Esophagus (tissue), 2 donors: ENCODE measurements at regions not wholly inside any gene's neighbourhood (a gene's known extent, or its start where the extent isn't known, plus 50 kb on each side); places are given as distances from the start of the nearest gene placed in this dataset.

Experiments used
- H3K27ac ChIP-seq, 2 donors: one replicate each; pipeline ENCODE4 v1.5.1; 2013; ENCODE audit warnings: low read depth in 2 of 2, mild to moderate bottlenecking in 2 of 2, inconsistent platforms in 1 of 2, low read length in 1 of 2, moderate library complexity in 1 of 2
- H3K27me3 ChIP-seq, 2 donors: one replicate each; pipeline ENCODE4 v1.6.1; 2013; ENCODE audit warnings: low read length in 2 of 2, control low read depth in 1 of 2, mild to moderate bottlenecking in 1 of 2; ENCODE audit not compliant: insufficient read depth in 2 of 2, control insufficient read depth in 1 of 2
- H3K36me3 ChIP-seq, 2 donors: one replicate each; pipeline ENCODE4 v1.6.1; 2013; ENCODE audit warnings: low read length in 1 of 2; ENCODE audit not compliant: control insufficient read depth in 2 of 2, insufficient read depth in 2 of 2
- H3K4me1 ChIP-seq, 2 donors: one replicate each; pipeline ENCODE4 v1.6.1; 2013; ENCODE audit warnings: low read length in 1 of 2; ENCODE audit not compliant: control insufficient read depth in 2 of 2, insufficient read depth in 2 of 2
- H3K4me3 ChIP-seq, 2 donors: one replicate each; pipeline ENCODE4 v1.5.1; 2013; ENCODE audit warnings: low read length in 2 of 2, mild to moderate bottlenecking in 2 of 2, low read depth in 1 of 2, moderate library complexity in 1 of 2
- H3K9me3 ChIP-seq, 2 donors: one replicate each; pipeline ENCODE4 v1.6.1; 2013; ENCODE audit warnings: mild to moderate bottlenecking in 2 of 2, low read depth in 1 of 2, low read length in 1 of 2, moderate library complexity in 1 of 2; ENCODE audit not compliant: control insufficient read depth in 2 of 2, insufficient read depth in 1 of 2
- WGBS, 2 donors: extraction: QIAGEN DNeasy Blood & Tissue Kit; methylation state at CpG; one replicate each; pipeline ENCODE4 v1.1.7; 2013; 5-methylcytosine and 5-hydroxymethylcytosine counted together
- donor health status: healthy with polysubstance abuse.
- donor health status: Bipolar disorder and iron deficiency.

DNA sequence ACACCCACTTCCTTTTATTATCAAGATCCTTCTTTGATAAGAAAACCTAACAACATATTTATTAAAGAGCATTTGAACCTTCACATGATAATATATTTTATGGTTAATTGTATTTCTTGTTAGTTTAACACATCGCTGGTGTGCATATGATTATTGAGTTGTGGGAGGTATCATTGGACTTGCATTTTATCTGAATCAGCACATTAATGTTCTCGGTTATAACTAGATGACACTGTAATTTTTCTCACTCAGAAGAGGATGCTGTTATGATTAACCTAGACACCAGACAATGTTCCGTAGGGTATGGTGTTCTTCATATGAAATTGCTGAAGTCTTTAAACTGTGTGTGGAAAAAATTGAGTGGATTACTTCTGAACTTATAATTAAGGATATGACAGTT, 1188.3 kb upstream of the EPHA6 start:
- Histone ChIP-seq H3K9me3 (no peaks in the 10 kb centered on the region), H3K4me3 (no peak overlapping the region), H3K4me1 (no peaks in the 10 kb centered on the region), H3K36me3 (no peaks in the 10 kb centered on the region), H3K27ac (no peak overlapping the region), H3K27me3 (no peaks in the 10 kb centered on the region)
- WGBS, 2 donors, result 88 to 91% methylated on average over 3 of the region's 3 CpGs

DNA sequence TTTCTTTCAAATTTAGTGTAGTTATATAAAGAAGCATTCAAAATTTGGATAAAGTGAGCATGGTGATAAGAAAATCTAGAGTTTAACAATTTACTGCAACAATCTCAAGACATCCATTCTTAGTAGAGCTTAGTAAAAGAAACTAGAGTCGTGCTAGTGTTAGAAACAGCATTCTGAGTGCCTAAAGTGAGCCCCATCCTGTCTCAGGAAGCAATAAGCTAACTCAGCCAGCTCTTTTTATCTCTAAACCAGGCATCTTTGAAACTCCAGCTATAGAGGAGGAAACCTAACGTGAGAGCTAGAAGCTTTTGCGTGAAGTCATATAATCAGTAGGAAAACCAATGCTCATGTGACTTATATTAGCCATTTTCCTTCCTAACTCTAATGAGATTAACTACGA, 1187.1 kb upstream of the EPHA6 start:
- Histone ChIP-seq H3K27me3 (no peaks in the 10 kb centered on the region), H3K27ac (no peak overlapping the region), H3K9me3 (no peaks in the 10 kb centered on the region), H3K4me1 (no peaks in the 10 kb centered on the region), H3K36me3 (no peaks in the 10 kb centered on the region), H3K4me3 (no peak overlapping the region)
- WGBS, 2 donors, result 68 to 70% methylated on average over 4 of the region's 4 CpGs

DNA sequence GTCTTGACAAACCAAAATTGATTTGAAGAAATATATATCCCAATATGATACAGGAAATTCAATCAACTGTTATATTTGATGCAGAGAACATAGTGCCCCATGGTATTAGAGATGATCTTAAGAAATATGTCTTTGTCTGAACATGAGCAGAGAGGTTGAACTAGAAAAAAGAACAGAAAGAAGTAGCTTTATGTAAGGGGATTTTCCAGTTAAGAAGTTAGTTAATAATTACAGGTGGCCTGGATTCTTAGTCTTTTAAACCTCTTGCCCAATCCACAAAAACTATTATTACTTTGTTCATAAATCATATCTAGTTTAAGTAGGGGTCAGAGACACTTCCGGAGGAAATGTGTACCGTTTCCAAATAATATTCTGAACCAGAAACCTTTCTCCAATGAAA, 1186.7 kb upstream of the EPHA6 start:
- H3K36me3 ChIP-seq, result no peaks in the 10 kb centered on the region
- H3K9me3 ChIP-seq, result no peaks in the 10 kb centered on the region
- WGBS, 2 donors, result 21 to 40% methylated on average over 2 of the region's 2 CpGs
- H3K27ac ChIP-seq, result no peak overlapping the region
- no peaks in the 10 kb centered on the region for H3K27me3 ChIP-seq
- H3K4me1 ChIP-seq, result no peaks in the 10 kb centered on the region
- H3K4me3 ChIP-seq, result no peak overlapping the region

DNA sequence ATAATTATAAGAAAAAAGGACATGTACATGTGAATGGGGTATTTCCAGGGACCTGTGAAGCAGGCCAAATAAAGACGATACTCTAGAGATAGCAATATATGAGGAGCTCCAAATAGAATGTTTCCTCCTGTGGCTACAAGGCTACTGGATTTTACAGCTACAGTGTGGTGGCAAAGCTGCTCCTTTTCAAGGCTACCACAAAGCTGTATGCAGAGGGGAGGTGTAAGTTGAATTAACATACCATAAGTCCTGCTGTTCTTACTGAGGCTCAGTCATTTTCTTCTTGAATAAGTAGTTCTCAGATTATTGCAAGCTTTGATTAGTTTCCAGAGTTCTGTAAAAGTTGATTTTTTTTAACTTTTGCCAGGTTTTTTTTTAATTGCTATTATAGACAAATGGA, 1184.6 kb upstream of the EPHA6 start:
- Histone ChIP-seq H3K36me3 (no peaks in the 10 kb centered on the region), H3K9me3 (no peaks in the 10 kb centered on the region), H3K4me1 (no peaks in the 10 kb centered on the region), H3K4me3 (no peak overlapping the region), H3K27ac (no peak overlapping the region), H3K27me3 (no peaks in the 10 kb centered on the region)
- 82 to 83% methylated on average over 1 of the region's 1 CpG for WGBS, 2 donors

DNA sequence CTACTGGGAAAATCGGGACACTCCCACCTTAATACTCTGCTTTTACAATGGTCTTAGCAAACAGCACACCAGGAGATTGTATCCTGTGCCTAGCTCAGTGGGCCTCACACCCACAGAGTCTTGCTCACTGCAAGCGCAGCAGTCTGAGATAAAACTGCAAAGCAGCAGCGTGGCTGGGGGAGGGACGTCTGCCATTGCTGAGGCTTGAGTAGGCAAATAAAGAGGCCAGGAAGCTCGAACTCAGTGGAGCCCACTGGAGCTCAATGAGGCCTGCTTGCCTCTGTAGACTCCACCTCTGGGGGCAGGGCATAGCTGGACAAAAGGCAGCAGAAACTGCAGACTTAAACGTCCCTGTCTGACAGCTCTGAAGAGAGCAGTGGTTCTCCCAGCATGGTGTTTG, 1169.1 kb upstream of the EPHA6 start:
- Histone ChIP-seq H3K36me3 (no peaks in the 10 kb centered on the region), H3K4me1 (no peaks in the 10 kb centered on the region), H3K27me3 (no peaks in the 10 kb centered on the region), H3K4me3 (no peak overlapping the region), H3K9me3 (peaks cover 0 to 3% of the 10 kb centered on the region in 2 donors), H3K27ac (no peak overlapping the region)
- 79 to 90% methylated on average over 6 of the region's 6 CpGs for WGBS, 2 donors

DNA sequence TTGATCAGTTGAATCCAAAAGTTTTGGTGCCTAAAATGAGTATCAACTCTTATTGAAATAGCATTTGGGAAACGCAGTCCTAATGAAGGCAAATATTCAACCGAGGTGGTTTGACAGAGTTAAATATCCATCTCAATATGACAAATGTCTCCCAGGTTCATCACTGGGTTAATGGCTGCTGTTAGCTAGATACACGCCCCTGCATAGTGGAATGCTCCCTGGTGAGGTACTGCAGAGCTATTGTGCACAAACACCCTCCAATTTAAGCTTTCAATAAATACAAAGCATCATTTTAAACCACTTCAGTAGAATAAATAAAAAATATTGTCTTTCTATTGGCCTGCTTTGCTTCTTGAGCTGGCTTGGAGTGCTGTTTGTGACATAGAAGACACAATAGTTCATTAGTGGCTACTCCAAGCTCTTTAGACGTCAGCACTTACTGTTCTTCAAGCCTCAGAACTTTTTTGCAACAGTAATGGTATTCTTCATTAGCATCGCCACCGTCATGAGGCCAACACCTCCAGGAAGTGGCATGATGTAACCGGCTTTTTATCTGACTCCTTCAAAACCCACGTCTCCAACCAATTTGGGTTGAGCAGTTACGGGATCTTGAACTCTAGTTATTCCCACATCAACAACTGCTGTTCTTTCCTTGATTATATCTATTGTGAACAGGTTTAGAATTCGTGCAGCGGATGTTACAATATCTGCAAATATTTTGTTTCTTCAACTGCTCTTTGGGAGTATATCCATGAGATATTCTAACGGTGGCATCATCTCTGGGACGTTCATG, 1159.6 kb upstream of the EPHA6 start:
- Histone ChIP-seq H3K4me1 (no peaks in the 10 kb centered on the region), H3K9me3 (peaks cover 0 to 2% of the 10 kb centered on the region in 2 donors), H3K36me3 (no peaks in the 10 kb centered on the region), H3K4me3 (no peak overlapping the region), H3K27me3 (no peaks in the 10 kb centered on the region), H3K27ac (no peak overlapping the region)
- 84 to 85% methylated on average over 13 of the region's 13 CpGs for WGBS, 2 donors

DNA sequence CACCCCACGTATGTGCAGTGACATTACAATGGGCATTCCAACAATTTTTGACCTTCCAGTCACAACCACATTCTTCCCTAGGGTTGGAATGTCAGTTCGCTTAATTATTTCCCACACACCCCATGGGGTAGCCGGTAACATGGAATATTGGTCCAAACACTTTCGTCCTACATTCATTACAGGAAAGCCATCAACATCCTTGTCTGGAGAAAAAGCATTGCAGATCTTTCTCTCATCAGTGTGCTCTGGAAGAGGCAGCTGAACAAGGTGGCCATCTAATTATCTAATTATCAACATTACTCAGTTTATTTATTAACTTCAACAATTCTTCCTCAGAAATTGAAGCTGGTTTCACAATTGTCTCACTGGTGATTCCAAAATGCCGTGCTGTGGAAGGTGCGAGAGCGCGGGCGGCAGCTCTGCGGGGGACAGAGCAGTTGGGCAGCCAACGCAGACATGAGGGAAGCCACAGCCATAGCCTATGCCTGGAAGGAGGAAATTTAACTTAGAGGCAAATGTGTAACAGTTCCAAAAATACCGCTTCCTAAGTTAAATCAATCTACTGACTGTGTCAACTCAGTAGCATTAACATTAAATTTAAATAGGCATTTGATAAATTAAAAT, 1158.9 kb upstream of the EPHA6 start:
- H3K4me1 ChIP-seq, result no peaks in the 10 kb centered on the region
- WGBS, 2 donors, result 92 to 93% methylated on average over 12 of the region's 12 CpGs

DNA sequence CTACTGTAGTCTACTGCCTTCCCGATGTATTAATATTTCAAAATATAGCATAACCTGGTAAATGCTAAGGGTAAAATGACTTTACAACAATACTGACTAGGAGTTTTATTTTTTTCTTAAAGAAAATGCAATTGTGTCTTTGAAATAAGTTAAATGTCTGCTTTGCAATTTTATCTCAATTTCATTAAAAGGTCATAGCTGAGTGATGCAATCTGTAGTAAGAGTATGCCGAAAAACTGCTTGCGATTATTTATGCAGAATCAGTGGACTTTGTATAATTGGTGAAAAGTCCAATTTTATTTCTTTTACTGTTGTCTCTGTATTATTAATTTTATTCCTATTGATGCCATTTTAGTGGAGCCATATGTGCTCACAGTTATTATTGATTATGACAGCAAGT, 1143.6 kb upstream of the EPHA6 start:
- peaks cover 0 to 4% of the 10 kb centered on the region in 2 donors for H3K9me3 ChIP-seq
- 95 to 97% methylated on average over 3 of the region's 3 CpGs for WGBS, 2 donors
- no peaks in the 10 kb centered on the region for H3K4me1 ChIP-seq
- H3K27me3 ChIP-seq, result no peaks in the 10 kb centered on the region
- no peaks in the 10 kb centered on the region for H3K36me3 ChIP-seq
- no peak overlapping the region for H3K4me3 ChIP-seq
- no peak overlapping the region for H3K27ac ChIP-seq

More for the DNA sequence above, 1158.9 kb upstream of the EPHA6 start:
- Histone ChIP-seq H3K27ac (no peak overlapping the region), H3K4me3 (no peak overlapping the region), H3K36me3 (no peaks in the 10 kb centered on the region), H3K9me3 (peaks cover 0 to 2% of the 10 kb centered on the region in 2 donors), H3K27me3 (no peaks in the 10 kb centered on the region)

DNA sequence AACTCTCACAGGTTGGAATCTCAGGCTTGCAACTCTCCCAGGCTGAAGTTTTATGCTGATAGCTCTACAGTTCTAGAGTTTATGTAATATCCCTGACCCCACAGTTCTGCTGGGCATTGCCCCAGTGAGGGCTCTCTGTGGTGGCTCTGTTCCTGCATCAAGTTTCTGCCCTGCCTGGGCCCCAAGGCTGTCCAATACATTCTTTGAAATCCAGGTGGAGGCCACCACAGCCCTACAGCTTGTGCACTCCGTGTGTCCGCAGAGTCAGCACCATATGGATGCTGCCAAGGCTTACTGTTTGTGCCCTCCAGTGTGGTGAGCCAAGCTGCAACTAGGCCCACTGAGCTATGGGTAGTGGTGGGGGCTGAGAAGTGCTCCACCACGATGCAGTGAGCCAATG, 1141.2 kb upstream of the EPHA6 start:
- Histone ChIP-seq H3K9me3 (peaks cover 0 to 4% of the 10 kb centered on the region in 2 donors), H3K4me3 (no peak overlapping the region), H3K27me3 (no peaks in the 10 kb centered on the region), H3K27ac (no peak overlapping the region), H3K36me3 (no peaks in the 10 kb centered on the region), H3K4me1 (no peaks in the 10 kb centered on the region)
- 78 to 83% methylated on average over 3 of the region's 3 CpGs for WGBS, 2 donors
